HEK293T (cell line): ENCODE measurements at regions not wholly inside any gene's neighbourhood (a gene's known extent, or its start where the extent isn't known, plus 50 kb on each side); places are given as distances from the start of the nearest gene placed in this dataset.

Source experiments
- CTCF ChIA-PET: fragments of 350-600 bp; formaldehyde crosslinking; extraction: SDS; loops from one replicate; lab custom pipeline; 2021; ENCODE audit warnings: antibody characterized with exemption, inconsistent platforms; lab: Yijun Ruan, JAX
- POLR2A ChIA-PET: fragments of 350-600 bp; formaldehyde crosslinking; extraction: SDS; loops from one replicate; lab custom pipeline; 2020; ENCODE audit warnings: antibody characterized with exemption, inconsistent platforms; lab: Yijun Ruan, JAX
- DNase-seq: peaks from one replicate; pipeline ENCODE4 v3.0.0; 2012; ENCODE audit warnings: mixed read lengths; ENCODE audit errors: extremely low spot score
- ARNT ChIP-seq: fragments of 450-650 bp; IDR thresholded peaks from 2 replicates; pipeline ENCODE4 v1.6.1; 2017; ENCODE audit warnings: mild to moderate bottlenecking
- BHLHE40 ChIP-seq: fragments of 450-650 bp; IDR thresholded peaks from 2 replicates; pipeline ENCODE4 v1.6.1; 2016; ENCODE audit warnings: mild to moderate bottlenecking, moderate library complexity, borderline replicate concordance
- CTBP1 ChIP-seq: fragments of 450-650 bp; IDR thresholded peaks from 2 replicates; pipeline ENCODE4 v1.6.1; 2016; ENCODE audit warnings: borderline replicate concordance
- ELF4 ChIP-seq: fragments of 450-650 bp; IDR thresholded peaks from 2 replicates; pipeline ENCODE4 v1.6.1; 2017; ENCODE audit warnings: antibody characterized with exemption
- FOXA1 ChIP-seq: fragments of 450-650 bp; IDR thresholded peaks from 2 replicates; pipeline ENCODE4 v1.6.1; 2016; ENCODE audit warnings: mild to moderate bottlenecking
- FOXK2 ChIP-seq: fragments of 450-650 bp; IDR thresholded peaks from 2 replicates; pipeline ENCODE4 v1.6.1; 2016; ENCODE audit warnings: mild to moderate bottlenecking
- FOXM1 ChIP-seq: fragments of 450-650 bp; IDR thresholded peaks from 2 replicates; pipeline ENCODE4 v1.6.1; 2017; ENCODE audit warnings: mild to moderate bottlenecking, borderline replicate concordance
- HDGF ChIP-seq: fragments of 450-650 bp; IDR thresholded peaks from 2 replicates; pipeline ENCODE4 v1.6.1; 2017; ENCODE audit warnings: antibody characterized with exemption, borderline replicate concordance
- L3MBTL2 ChIP-seq: fragments of 450-650 bp; conservative IDR thresholded peaks from 2 replicates; pipeline ENCODE4 v1.6.1; 2016; ENCODE audit warnings: mild to moderate bottlenecking
- LEF1 ChIP-seq: fragments of 450-650 bp; IDR thresholded peaks from 2 replicates; pipeline ENCODE4 v1.6.1; 2017; ENCODE audit warnings: mild to moderate bottlenecking, borderline replicate concordance
- NFRKB ChIP-seq: fragments of 450-650 bp; IDR thresholded peaks from 2 replicates; pipeline ENCODE4 v1.6.1; 2016; ENCODE audit warnings: mild to moderate bottlenecking, moderate library complexity
- SP1 ChIP-seq: fragments of 450-650 bp; IDR thresholded peaks from 2 replicates; pipeline ENCODE4 v1.6.1; 2017
- SUZ12 ChIP-seq: fragments of 450-650 bp; IDR thresholded peaks from 2 replicates; pipeline ENCODE4 v1.6.1; 2016; ENCODE audit warnings: mild to moderate bottlenecking
- TARDBP ChIP-seq: fragments of 450-650 bp; IDR thresholded peaks from 2 replicates; pipeline ENCODE4 v1.6.1; 2016
- ZNF384 ChIP-seq: fragments of 450-650 bp; IDR thresholded peaks from 2 replicates; pipeline ENCODE4 v1.6.1; 2016
- TF ChIP-seq, protein P1 (sequence below): fragments of 450-650 bp; IDR thresholded peaks from 2 replicates; pipeline ENCODE4 v1.6.1; 2016

- ChIA-PET CTCF (no interaction called here), POLR2A (no interaction called here)
- TF ChIP-seq TARDBP (no peak), ELF4 (no peak), SP1 (no peak), FOXA1 (no peak), FOXM1 (no peak), NFRKB (no peak)
- no peak for DNase-seq
Measured at GRCh38 chr22:48863965-48864528, 963.6 kb downstream of the BRD1 start.

- ChIA-PET POLR2A (no interaction called here), CTCF (no interaction called here)
- TF ChIP-seq ELF4 (no peak), TARDBP (no peak), NFRKB (no peak), L3MBTL2 (no peak), FOXA1 (no peak), CTBP1 (no peak), FOXK2 (no peak), SP1 (no peak), ARNT (no peak), LEF1 (no peak), BHLHE40 (no peak), FOXM1 (no peak), SUZ12 (no peak), HDGF (no peak), ZNF384 (no peak)
- TF ChIP-seq, protein P1, sequence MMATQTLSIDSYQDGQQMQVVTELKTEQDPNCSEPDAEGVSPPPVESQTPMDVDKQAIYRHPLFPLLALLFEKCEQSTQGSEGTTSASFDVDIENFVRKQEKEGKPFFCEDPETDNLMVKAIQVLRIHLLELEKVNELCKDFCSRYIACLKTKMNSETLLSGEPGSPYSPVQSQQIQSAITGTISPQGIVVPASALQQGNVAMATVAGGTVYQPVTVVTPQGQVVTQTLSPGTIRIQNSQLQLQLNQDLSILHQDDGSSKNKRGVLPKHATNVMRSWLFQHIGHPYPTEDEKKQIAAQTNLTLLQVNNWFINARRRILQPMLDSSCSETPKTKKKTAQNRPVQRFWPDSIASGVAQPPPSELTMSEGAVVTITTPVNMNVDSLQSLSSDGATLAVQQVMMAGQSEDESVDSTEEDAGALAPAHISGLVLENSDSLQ: no peak
- no peak for DNase-seq
Measured at GRCh38 chr22:48860557-48860956, 967.1 kb downstream of the BRD1 start.

- TF ChIP-seq ZNF384 (no peak), CTBP1 (no peak), FOXA1 (no peak), ARNT (no peak), SP1 (no peak), ELF4 (no peak), FOXK2 (no peak), NFRKB (no peak), LEF1 (no peak), SUZ12 (no peak), FOXM1 (no peak), BHLHE40 (no peak), TARDBP (no peak), HDGF (no peak), L3MBTL2 (no peak)
- TF ChIP-seq, protein P1: no peak
- ChIA-PET CTCF (no interaction called here), POLR2A (no interaction called here)
- no peak for DNase-seq
Measured at GRCh38 chr22:48858856-48859255, 968.8 kb downstream of the BRD1 start.

- POLR2A ChIA-PET: no interaction called here
- DNase-seq: no peak
- CTCF ChIA-PET: no interaction called here
- no peak for TF ChIP-seq FOXA1
Measured at GRCh38 chr22:48858121-48858520, 969.6 kb downstream of the BRD1 start.

DNA sequence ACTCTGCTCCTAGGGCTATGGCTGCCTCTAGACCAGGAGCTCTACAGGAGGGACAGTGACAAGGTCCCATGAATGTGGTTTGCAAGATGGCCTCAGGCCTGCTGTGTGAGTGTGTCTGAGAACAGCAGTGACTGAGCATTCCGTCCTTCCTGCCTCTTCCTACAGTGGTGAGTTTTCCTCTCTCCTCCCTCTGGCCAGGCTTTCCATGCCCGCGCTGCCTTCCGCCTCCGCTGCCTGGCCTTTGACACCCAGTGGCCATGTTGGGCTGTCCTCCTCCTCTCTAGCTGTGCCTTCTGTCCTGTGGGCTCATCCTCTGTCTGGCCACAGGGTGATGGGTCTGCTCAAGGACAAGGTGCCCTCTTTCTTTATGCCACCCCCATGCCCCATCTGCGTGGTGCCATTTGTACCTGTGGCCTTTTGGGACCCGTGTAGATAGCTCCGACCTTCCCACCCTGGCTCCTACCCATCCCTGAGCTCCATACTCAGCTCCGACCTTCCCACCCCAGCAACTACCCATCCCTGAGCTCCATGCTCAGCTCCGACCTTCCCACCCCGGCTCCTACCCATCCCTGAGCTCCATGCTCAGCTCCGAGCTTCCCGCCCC is 970.4 kb downstream of the BRD1 start:
- POLR2A ChIA-PET: no interaction called here
- CTCF ChIA-PET: no interaction called here
- no peak for DNase-seq
- no peak for TF ChIP-seq CTBP1
- TF ChIP-seq NFRKB: no peak
- TF ChIP-seq L3MBTL2: no peak
- no peak for TF ChIP-seq ZNF384
- no peak for TF ChIP-seq FOXA1
- TF ChIP-seq FOXM1: no peak
- TF ChIP-seq SP1: no peak

GRCh38 chr22:48856308-48856615 is 971.4 kb downstream of the BRD1 start:
- POLR2A ChIA-PET: no interaction called here
- TF ChIP-seq BHLHE40 (no peak), LEF1 (no peak), ZNF384 (no peak), FOXK2 (no peak), L3MBTL2 (no peak), FOXM1 (no peak), TARDBP (no peak), SUZ12 (no peak), ELF4 (no peak), FOXA1 (no peak), HDGF (no peak), SP1 (no peak), ARNT (no peak), CTBP1 (no peak)
- TF ChIP-seq, protein P1: no peak
- CTCF ChIA-PET: no interaction called here
- DNase-seq: no peak
